CD4-positive, alpha-beta T cell (primary cell): ENCODE measurements at regions not wholly inside any gene's neighbourhood (a gene's known extent, or its start where the extent isn't known, plus 50 kb on each side); places are given as distances from the start of the nearest gene placed in this dataset.

Experiments used
- ATAC-seq: fragments of 200-7000 bp; cut with Tn5 transposase; one replicate; pipeline ENCODE4 v1.10.0; 2022; ENCODE audit warnings: mild to moderate bottlenecking; ENCODE audit not compliant: poor library complexity
- CTCF ChIA-PET: fragments of 350-600 bp; sonication (Branson Sonifier 250); formaldehyde crosslinking; loops from one replicate; lab custom pipeline; 2021; ENCODE audit warnings: antibody characterized with exemption, inconsistent platforms; lab: Charles Lee
- POLR2A ChIA-PET: fragments of 350-600 bp; sonication (Branson Sonifier 250); formaldehyde crosslinking; loops from one replicate; lab custom pipeline; 2021; ENCODE audit warnings: antibody characterized with exemption, inconsistent platforms; lab: Charles Lee
- DNase-seq, 14 experiments: peaks; one replicate each; pipeline ENCODE4 v3.0.0-alpha.2; 2013 to 2020; ENCODE audit warnings: mixed read lengths in 2 of 14
- H3K27ac ChIP-seq, 2 donors: one replicate each; pipeline versions ENCODE4 v1.5.1 to v1.7.0; 2013; ENCODE audit warnings: low read length in 2 of 2, low read depth in 1 of 2, mild to moderate bottlenecking in 1 of 2
- H3K27me3 ChIP-seq, 2 experiments: 1 replicate in 1 of 2; 2 replicates in 1 of 2; pipeline versions ENCODE4 v1.6.1 to v1.7.0; 2013; ENCODE audit warnings: low read length in 2 of 2, control low read depth in 1 of 2, mild to moderate bottlenecking in 1 of 2, moderate library complexity in 1 of 2; ENCODE audit not compliant: insufficient read depth in 2 of 2, control insufficient read depth in 1 of 2
- H3K36me3 ChIP-seq: one replicate; pipeline ENCODE4 v1.6.1; 2013; ENCODE audit warnings: low read length, control low read depth; ENCODE audit not compliant: insufficient read depth
- H3K4me1 ChIP-seq: one replicate; pipeline ENCODE4 v1.6.1; 2013; ENCODE audit warnings: low read length, control low read depth; ENCODE audit not compliant: insufficient read depth
- H3K4me3 ChIP-seq: one replicate; pipeline ENCODE4 v1.5.1; 2013; ENCODE audit warnings: mild to moderate bottlenecking, low read length, moderate library complexity
- H3K9me3 ChIP-seq, 2 experiments: 1 replicate in 1 of 2; 2 replicates in 1 of 2; pipeline versions ENCODE4 v1.6.1 to v1.7.0; 2013; ENCODE audit warnings: low read length in 2 of 2, mild to moderate bottlenecking in 2 of 2, control low read depth in 1 of 2, moderate library complexity in 1 of 2; ENCODE audit not compliant: control insufficient read depth in 1 of 2, insufficient read depth in 1 of 2
- H3K27ac Mint-ChIP-seq: one replicate; pipeline ENCODE4 v1.8.0; 2020; ENCODE audit warnings: mixed read lengths
- H3K27me3 Mint-ChIP-seq: one replicate; pipeline ENCODE4 v1.8.0; 2021; ENCODE audit warnings: mixed read lengths
- H3K36me3 Mint-ChIP-seq: one replicate; pipeline ENCODE4 v1.8.0; 2021; ENCODE audit warnings: low read depth, mixed read lengths
- H3K4me1 Mint-ChIP-seq: one replicate; pipeline ENCODE4 v1.8.0; 2021; ENCODE audit warnings: low read depth, mixed read lengths
- H3K4me3 Mint-ChIP-seq: one replicate; pipeline ENCODE4 v1.8.0; 2020; ENCODE audit warnings: mild to moderate bottlenecking, mixed read lengths
- H3K9me3 Mint-ChIP-seq: one replicate; pipeline ENCODE4 v1.8.0; 2020; ENCODE audit warnings: mixed read lengths
- CTCF ChIP-seq: fragments of 200-600 bp; IDR thresholded peaks from one replicate; pipeline ENCODE4 v1.8.0; 2022; ENCODE audit warnings: antibody characterized with exemption, mild to moderate bottlenecking
- intact Hi-C, 2 experiments: fragments of 100-400 bp; cut with DNase I in 1 of 2; cut with micrococcal nuclease in 1 of 2; formaldehyde crosslinking; loops; one replicate each; pipeline versions ENCODE4 v1.15.1 to v1.9.0; 2023 to 2025; cut with DNase I, micrococcal nuclease

GRCh38 chr15:35667908-35668307 is 121.9 kb upstream of the DPH6 start:
- Histone ChIP-seq H3K36me3 (no peaks in the 10 kb centered on the region), H3K4me1 (no peaks in the 10 kb centered on the region), H3K27ac (no peak overlapping the region), H3K9me3 (no peaks in the 10 kb centered on the region), H3K27me3 (peaks cover 0 to under 1% of the 10 kb centered on the region in 2 experiments), H3K4me3 (no peak overlapping the region)
- peaks cover 2% of the 10 kb centered on the region for H3K4me1 Mint-ChIP-seq
- TF ChIP-seq CTCF: no peak
- ATAC-seq (no peak), DNase-seq (no peak)
- CTCF ChIA-PET: no interaction called here
- H3K36me3 Mint-ChIP-seq: no peaks in the 10 kb centered on the region
- H3K4me3 Mint-ChIP-seq: no peak overlapping the region
- intact Hi-C loops: no loop called here
- POLR2A ChIA-PET: no interaction called here
- H3K27me3 Mint-ChIP-seq: peaks cover 3% of the 10 kb centered on the region
- no peaks in the 10 kb centered on the region for H3K9me3 Mint-ChIP-seq
- no peak overlapping the region for H3K27ac Mint-ChIP-seq

- no peak for TF ChIP-seq CTCF
- no peaks in the 10 kb centered on the region for H3K9me3 Mint-ChIP-seq
- H3K36me3 Mint-ChIP-seq: no peaks in the 10 kb centered on the region
- H3K27me3 Mint-ChIP-seq: peaks cover 8% of the 10 kb centered on the region
- no peak overlapping the region for H3K4me3 ChIP-seq
- no peaks in the 10 kb centered on the region for H3K36me3 ChIP-seq
- DNase-seq: no peak
- no peak for ATAC-seq
- H3K27ac Mint-ChIP-seq: no peak overlapping the region
- POLR2A ChIA-PET: no interaction called here
- CTCF ChIA-PET: no interaction called here
- H3K4me3 Mint-ChIP-seq: no peak overlapping the region
- peaks cover 0 to 4% of the 10 kb centered on the region in 2 experiments for H3K27me3 ChIP-seq
- intact Hi-C loops: no loop called here
- no peaks in the 10 kb centered on the region for H3K9me3 ChIP-seq
- H3K27ac ChIP-seq: no peak overlapping the region
- H3K4me1 ChIP-seq: no peaks in the 10 kb centered on the region
- H3K4me1 Mint-ChIP-seq: peaks cover 9% of the 10 kb centered on the region
These were observed 123.1 kb upstream of the DPH6 start for GRCh38 chr15:35669021-35669420.

GRCh38 chr15:35669432-35670045 is 123.6 kb upstream of the DPH6 start:
- Histone ChIP-seq H3K27me3 (peaks cover 0 to 4% of the 10 kb centered on the region in 2 experiments), H3K4me1 (no peaks in the 10 kb centered on the region), H3K36me3 (no peaks in the 10 kb centered on the region), H3K9me3 (no peaks in the 10 kb centered on the region), H3K4me3 (no peak overlapping the region), H3K27ac (no peak overlapping the region)
- Mint-ChIP-seq H3K4me3 (no peak overlapping the region), H3K9me3 (no peaks in the 10 kb centered on the region), H3K27ac (no peak overlapping the region), H3K36me3 (no peaks in the 10 kb centered on the region), H3K27me3 (peaks cover 8% of the 10 kb centered on the region), H3K4me1 (peaks cover 9% of the 10 kb centered on the region)
- no peak for ATAC-seq
- no peak for TF ChIP-seq CTCF
- DNase-seq: no peak
- POLR2A ChIA-PET: no interaction called here
- intact Hi-C loops: no loop called here
- CTCF ChIA-PET: interaction anchor here (1.3 kb wide), 1 partner anchor 10 kb away, joined by 3 read pairs; no protein-coding TSS in a partner anchor
